NCI-H2196 (cell line): ENCODE measurements at regions not wholly inside any gene's neighbourhood (a gene's known extent, or its start where the extent isn't known, plus 50 kb on each side); places are given as distances from the start of the nearest gene placed in this dataset.

Experiments used
- DNase-seq: peaks from one replicate; lab custom pipeline; 2025; ENCODE audit not compliant: unreplicated experiment; lab: John Stamatoyannopoulos, UW

DNA sequence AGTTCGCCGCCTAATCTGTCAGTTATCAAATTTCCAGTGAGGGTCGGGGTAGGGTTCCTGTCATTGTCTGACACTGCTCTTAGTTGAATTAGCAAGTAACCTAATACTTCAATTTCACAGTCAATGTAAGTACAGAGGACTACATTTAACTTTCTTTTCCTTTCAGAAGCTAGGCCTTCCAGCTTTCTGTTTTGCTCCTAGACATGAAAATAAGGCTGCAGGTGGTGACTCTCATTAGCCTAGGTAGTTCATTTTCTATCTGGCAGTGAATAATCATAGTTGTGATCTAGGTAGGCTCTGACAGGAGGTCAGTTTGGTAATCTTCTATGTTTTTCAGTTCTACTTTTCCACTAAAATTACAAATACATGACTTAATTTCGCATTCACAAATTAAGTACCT is 783.1 kb downstream of the MRPL39 start:
- DNase-seq: no peak

- no peak for DNase-seq
These were observed 784.0 kb downstream of the MRPL39 start for GRCh38 chr21:24823247-24823646.

GRCh38 chr21:24785033-24785432 is 822.2 kb downstream of the MRPL39 start:
- DNase-seq: no peak

- DNase-seq: no peak
These were observed 826.1 kb downstream of the MRPL39 start for GRCh38 chr21:24781146-24781545.

DNA sequence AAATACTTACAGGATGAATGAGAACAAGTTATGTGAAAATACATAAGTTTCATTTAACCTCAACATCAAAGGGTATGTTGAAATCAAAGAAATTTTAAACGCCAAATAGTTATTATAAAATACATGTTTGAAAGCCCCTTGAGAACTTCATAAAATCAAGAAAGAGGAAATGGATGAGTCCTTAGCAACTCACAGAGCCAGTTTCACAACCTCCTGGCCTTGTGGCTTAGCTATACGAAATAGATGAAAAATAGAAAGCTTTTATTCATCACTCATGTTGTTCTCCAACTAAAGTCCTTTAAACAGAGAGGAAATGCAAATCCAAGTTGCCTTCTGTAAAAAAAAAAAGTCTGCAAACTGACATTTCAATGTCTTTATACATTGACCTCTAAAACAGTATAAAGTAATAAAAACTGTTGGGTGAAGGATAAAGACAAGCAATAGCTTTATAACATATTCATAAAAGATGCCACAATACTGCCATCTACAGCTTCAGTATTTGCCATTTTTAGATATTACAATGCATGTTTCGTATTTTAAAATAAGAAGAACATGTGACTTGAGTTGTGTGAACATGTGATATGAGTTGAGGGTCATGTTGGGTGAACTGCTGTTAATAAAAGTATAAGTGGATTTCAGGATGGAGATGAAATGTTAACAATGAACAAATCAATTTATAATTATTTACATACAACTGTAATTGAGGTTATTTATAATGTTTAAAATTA is 847.8 kb downstream of the MRPL39 start:
- no peak for DNase-seq

- no peak for DNase-seq
These were observed 869.2 kb downstream of the MRPL39 start for GRCh38 chr21:24738063-24738462.

- DNase-seq: no peak
These were observed 869.9 kb downstream of the MRPL39 start for GRCh38 chr21:24737296-24737850.

GRCh38 chr21:24730661-24731060 is 876.6 kb downstream of the MRPL39 start:
- no peak for DNase-seq

DNA sequence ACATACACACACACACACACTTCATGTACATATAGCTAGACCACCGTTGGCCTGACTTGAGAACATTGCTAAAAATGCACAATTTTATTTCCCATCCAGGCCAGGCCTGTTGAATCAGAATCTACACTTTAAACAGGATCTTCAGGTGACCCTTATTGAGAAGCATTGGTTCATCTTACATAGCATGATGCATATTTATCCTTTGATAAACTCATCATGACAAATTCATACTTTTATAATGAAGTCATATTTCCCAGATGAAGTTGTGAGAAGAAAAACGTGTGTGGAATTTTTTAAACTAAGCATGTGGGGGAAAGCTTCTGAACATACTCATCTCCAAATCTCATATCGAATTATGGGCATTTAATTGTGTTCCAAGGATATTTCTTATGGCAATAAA is 877.7 kb downstream of the MRPL39 start:
- no peak for DNase-seq

- DNase-seq: no peak
These were observed 879.4 kb downstream of the MRPL39 start for GRCh38 chr21:24727803-24728440.

DNA sequence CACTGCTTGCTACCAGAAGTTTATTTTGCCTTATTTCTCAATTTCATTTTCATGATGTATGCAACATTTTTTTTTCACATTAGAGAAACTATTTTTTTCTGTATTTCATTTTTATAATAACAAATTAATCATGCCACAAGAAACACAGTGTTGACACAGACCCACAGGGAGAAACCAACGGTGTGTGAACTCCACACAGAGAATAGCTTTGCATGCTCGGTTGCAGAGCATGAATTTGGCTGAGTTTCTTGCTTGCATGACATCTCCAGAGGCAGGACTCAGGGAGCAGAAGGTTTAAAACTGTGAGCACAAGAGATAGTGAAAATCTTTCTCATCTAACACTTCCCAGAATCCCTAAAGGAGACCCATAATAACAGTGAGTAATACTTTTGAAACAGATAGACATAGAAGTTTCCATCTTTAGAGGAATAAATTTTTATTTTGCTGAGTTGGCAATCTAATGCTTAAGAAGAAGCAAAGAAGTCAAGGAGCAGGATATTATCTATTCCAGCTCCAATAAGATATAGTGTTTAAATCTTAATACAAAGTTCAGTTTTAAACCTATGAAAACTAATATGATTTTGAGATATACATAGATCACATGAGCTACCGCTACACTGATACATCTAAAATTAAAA is 890.9 kb downstream of the MRPL39 start:
- DNase-seq: no peak

- no peak for DNase-seq
These were observed 892.6 kb downstream of the MRPL39 start for GRCh38 chr21:24714646-24715200.

DNA sequence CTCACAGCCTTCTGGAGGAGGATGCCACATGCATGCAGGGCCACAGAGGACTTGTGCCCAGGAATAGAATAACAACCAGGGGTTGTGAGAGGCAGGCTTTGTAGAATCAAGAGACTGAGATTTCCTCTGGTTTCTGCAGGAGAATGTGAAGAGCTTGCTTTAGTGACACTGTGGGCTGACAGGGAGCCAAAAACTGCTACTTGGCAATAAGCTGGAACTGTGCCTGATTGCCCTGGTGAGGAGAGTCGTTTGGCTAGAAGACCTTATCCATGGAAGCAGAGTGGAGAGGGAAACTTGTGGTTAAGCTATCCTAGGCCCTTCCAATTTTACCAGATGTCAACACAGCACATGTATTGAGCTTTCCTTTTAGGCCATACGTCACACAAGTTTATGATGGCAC is 902.1 kb downstream of the MRPL39 start:
- no peak for DNase-seq

DNA sequence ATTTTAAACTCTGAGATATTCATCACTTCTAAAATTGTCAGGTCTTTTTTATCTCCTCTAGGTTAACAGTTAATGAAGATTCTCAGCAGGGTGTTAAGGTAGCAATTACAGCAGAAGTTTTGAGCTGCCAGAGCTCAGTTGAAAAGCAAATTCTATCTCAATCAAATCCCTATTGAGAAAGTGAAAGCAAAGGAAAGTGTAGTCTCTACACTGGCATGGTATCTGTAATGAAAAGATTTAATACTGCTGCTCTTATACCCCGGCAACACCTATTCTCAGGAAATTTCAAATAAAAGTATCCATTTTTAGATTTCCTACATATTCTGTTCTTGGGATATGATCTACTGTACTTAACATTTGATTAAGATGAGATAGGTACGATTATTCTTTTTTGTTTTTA is 913.5 kb downstream of the MRPL39 start:
- DNase-seq: no peak

- DNase-seq: no peak
These were observed 925.8 kb downstream of the MRPL39 start for GRCh38 chr21:24681456-24681855.

DNA sequence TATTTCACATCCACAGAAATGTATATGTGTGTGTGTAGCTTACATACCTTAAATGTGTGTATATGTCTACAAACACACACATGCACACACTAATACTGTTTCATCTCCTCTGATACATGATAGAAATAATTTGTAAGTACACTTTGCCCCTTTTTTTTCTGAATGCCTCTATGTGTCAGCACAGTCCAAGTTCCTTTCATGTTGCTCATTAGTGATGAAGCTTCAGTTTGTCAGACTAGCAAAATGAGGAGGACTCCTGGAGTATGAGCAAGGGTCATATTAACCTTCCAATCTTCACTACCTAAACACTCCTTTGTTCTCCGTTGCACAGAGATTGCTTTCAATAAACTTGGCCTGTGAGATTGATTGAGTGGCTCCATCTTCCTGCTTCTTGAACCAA is 935.4 kb downstream of the MRPL39 start:
- DNase-seq: no peak

GRCh38 chr21:24658926-24659325 is 948.4 kb downstream of the MRPL39 start:
- no peak for DNase-seq

DNA sequence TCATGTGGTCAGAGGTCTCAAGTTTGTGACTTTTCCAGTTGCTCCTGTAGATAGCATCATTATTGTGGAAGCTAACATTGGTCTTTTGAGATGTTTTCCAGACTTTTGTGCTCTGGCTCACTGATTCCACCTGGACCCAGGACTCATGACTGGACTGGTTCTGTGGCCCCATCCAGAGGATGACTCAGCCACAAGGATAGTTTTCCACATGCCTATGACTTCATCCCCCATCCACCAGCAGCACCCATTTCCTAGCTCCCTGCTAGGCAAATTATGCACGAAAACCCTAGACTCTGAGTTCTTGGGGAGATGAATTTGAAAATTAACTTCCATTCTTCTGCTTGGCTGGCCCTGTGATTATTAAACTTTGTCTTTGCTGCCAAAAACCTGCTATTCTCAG is 949.3 kb downstream of the MRPL39 start:
- DNase-seq: no peak

GRCh38 chr21:24649691-24650090 is 957.6 kb downstream of the MRPL39 start:
- DNase-seq: no peak

- no peak for DNase-seq
These were observed 970.6 kb downstream of the MRPL39 start for GRCh38 chr21:24636696-24637095.

DNA sequence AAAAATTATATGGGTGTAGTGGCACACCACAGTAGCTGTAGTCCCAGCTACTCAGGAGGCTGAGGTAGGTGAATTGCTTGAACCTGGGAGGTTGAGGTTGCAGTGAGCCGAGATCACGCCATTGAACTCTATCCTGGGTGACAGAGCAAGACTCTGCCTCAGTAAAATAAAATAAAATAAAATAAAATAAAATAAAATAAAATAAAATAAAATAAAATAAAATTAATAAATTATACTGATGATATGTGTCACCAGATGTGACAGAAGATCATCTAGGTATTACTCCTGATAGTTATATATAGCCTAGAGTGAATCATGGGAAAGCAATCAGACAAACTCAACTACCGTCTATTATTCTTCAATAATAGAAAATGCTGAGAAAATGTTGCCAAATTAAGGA is 972.5 kb downstream of the MRPL39 start:
- no peak for DNase-seq

DNA sequence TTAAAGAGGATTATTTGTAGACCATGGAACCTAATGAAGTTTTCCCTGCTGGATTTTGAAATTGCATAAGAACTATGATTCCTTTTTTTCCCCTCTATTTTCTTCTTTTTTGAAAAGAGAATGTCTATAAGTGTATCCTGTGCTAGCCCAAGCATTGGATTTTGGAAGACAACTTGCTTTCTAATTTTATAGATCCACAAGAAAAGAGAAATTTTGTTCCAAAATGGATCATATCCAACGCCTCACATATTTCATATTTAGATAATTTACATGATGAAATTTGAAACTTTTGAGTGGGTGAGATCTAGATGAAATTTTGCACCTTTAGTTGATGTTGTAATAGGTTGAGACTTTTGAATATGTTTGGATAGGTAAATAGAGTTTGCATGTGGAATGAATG is 978.7 kb downstream of the MRPL39 start:
- no peak for DNase-seq
